Thyroid gland (tissue), 4 donors: ENCODE measurements at regions not wholly inside any gene's neighbourhood (a gene's known extent, or its start where the extent isn't known, plus 50 kb on each side); places are given as distances from the start of the nearest gene placed in this dataset.

Experiments used
- DNase-seq, 2 donors: peaks; one replicate each; pipeline ENCODE4 v3.0.0-alpha.2; 2019
- H3K27ac ChIP-seq, 3 donors: fragments of 200-600 bp; sonication (generic); 1 replicate in 2 of 3; 2 replicates in 1 of 3; pipeline ENCODE4 v1.5.1; 2016 to 2019; ENCODE audit warnings: mild to moderate bottlenecking in 1 of 3, moderate library complexity in 1 of 3
- H3K27me3 ChIP-seq: fragments of 200-600 bp; sonication (generic); one replicate; pipeline ENCODE4 v1.5.1; 2019
- H3K36me3 ChIP-seq, 2 donors: fragments of 200-600 bp; sonication (generic); one replicate each; pipeline ENCODE4 v1.5.1; 2016 to 2019
- H3K4me1 ChIP-seq, 2 donors: fragments of 200-600 bp; sonication (generic); one replicate each; pipeline ENCODE4 v1.5.1; 2017 to 2019
- H3K4me3 ChIP-seq, 3 donors: fragments of 200-600 bp; sonication (generic); replicated peaks in 1 of 3; 1 replicate in 2 of 3; 2 replicates in 1 of 3; pipeline ENCODE4 v1.5.1; 2016; ENCODE audit warnings: mild to moderate bottlenecking in 1 of 3
- H3K9me3 ChIP-seq: fragments of 200-600 bp; sonication (generic); one replicate; pipeline ENCODE4 v1.5.1; 2017
- CTCF ChIP-seq, 6 experiments: fragments of 200-600 bp in 3 of 6; fragments of 450-650 bp in 3 of 6; sonication (generic) in 3 of 6; IDR thresholded peaks; one replicate each; pipeline ENCODE4 v1.5.1; 2016 to 2019; ENCODE audit warnings: antibody characterized with exemption in 6 of 6, mild to moderate bottlenecking in 2 of 6, inconsistent platforms in 1 of 6, moderate library complexity in 1 of 6
- POLR2A ChIP-seq, 2 donors: fragments of 450-650 bp; IDR thresholded peaks; one replicate each; pipeline ENCODE4 v1.6.1; 2017; ENCODE audit warnings: antibody characterized with exemption in 2 of 2, mild to moderate bottlenecking in 2 of 2, moderate library complexity in 1 of 2
- WGBS, 2 donors: methylation state at CpG; one replicate each; pipeline ENCODE4 v1.1.5; 2017; 5-methylcytosine and 5-hydroxymethylcytosine counted together
- intact Hi-C: fragments of 100-400 bp; cut with DNase I; formaldehyde crosslinking; loops from one replicate; pipeline ENCODE4 v1.15.1; 2023

GRCh38 chr2:172334988-172335387, 92.4 kb upstream of the ITGA6 start:
- H3K27ac ChIP-seq, result no peak overlapping the region
- no peak for DNase-seq
- no peak for TF ChIP-seq CTCF (IDR thresholded peaks at IDR 0.05)
- TF ChIP-seq POLR2A (IDR thresholded peaks at IDR 0.05), result no peak
- 95% methylated on average over 4 of the region's 4 CpGs for WGBS, 2 donors
- intact Hi-C loops, result no loop called here
- no peaks in the 10 kb centered on the region for H3K36me3 ChIP-seq
- H3K27me3 ChIP-seq, result no peaks in the 10 kb centered on the region
- peaks cover 0 to 8% of the 10 kb centered on the region in 2 donors for H3K4me1 ChIP-seq
- no peak overlapping the region for H3K4me3 ChIP-seq
- no peaks in the 10 kb centered on the region for H3K9me3 ChIP-seq

GRCh38 chr2:172335736-172336135, 91.7 kb upstream of the ITGA6 start:
- DNase-seq, result no peak
- Histone ChIP-seq H3K27ac (no peak overlapping the region), H3K9me3 (no peaks in the 10 kb centered on the region), H3K4me3 (no peak overlapping the region), H3K4me1 (peaks cover 0 to 8% of the 10 kb centered on the region in 2 donors), H3K36me3 (no peaks in the 10 kb centered on the region), H3K27me3 (no peaks in the 10 kb centered on the region)
- intact Hi-C loops, result no loop called here
- 80 to 92% methylated on average over 4 of the region's 4 CpGs for WGBS, 2 donors
- TF ChIP-seq CTCF (IDR thresholded peaks at IDR 0.05) (no peak), POLR2A (IDR thresholded peaks at IDR 0.05) (no peak)

- intact Hi-C loops, result no loop called here
- Histone ChIP-seq H3K9me3 (no peaks in the 10 kb centered on the region), H3K27ac (no peak overlapping the region), H3K4me3 (no peak overlapping the region), H3K27me3 (no peaks in the 10 kb centered on the region), H3K36me3 (no peaks in the 10 kb centered on the region), H3K4me1 (peaks cover 0 to 8% of the 10 kb centered on the region in 2 donors)
- WGBS, 2 donors, result 50% methylated on average over 2 of the region's 2 CpGs
- no peak for DNase-seq
- TF ChIP-seq POLR2A (IDR thresholded peaks at IDR 0.05) (no peak), CTCF (IDR thresholded peaks at IDR 0.05) (no peak)
Measured at GRCh38 chr2:172336681-172337080, 90.7 kb upstream of the ITGA6 start.

- TF ChIP-seq CTCF (IDR thresholded peaks at IDR 0.05) (no peak), POLR2A (IDR thresholded peaks at IDR 0.05) (no peak)
- Histone ChIP-seq H3K36me3 (no peaks in the 10 kb centered on the region), H3K4me3 (no peak overlapping the region), H3K9me3 (no peaks in the 10 kb centered on the region), H3K27me3 (no peaks in the 10 kb centered on the region), H3K27ac (no peak overlapping the region), H3K4me1 (no peaks in the 10 kb centered on the region)
- WGBS, 2 donors, result 67 to 75% methylated on average over 6 of the region's 6 CpGs
- no peak for DNase-seq
- intact Hi-C loops, result no loop called here
Measured at GRCh38 chr2:172339371-172340010, 87.9 kb upstream of the ITGA6 start.

GRCh38 chr2:172340394-172340793, 87.0 kb upstream of the ITGA6 start:
- 64 to 78% methylated on average over 4 of the region's 4 CpGs for WGBS, 2 donors
- Histone ChIP-seq H3K36me3 (no peaks in the 10 kb centered on the region), H3K9me3 (no peaks in the 10 kb centered on the region), H3K4me1 (no peaks in the 10 kb centered on the region), H3K27ac (peak overlapping the region in 1 of 3 donors; percentile 8), H3K27me3 (no peaks in the 10 kb centered on the region), H3K4me3 (no peak overlapping the region)
- TF ChIP-seq CTCF (IDR thresholded peaks at IDR 0.05) (no peak), POLR2A (IDR thresholded peaks at IDR 0.05) (no peak)
- intact Hi-C loops, result no loop called here
- DNase-seq, result no peak
